CD4-positive, alpha-beta T cell treated with Interleukin-15 for 1 hour (primary cell): ENCODE measurements at regions not wholly inside any gene's neighbourhood (a gene's known extent, or its start where the extent isn't known, plus 50 kb on each side); places are given as distances from the start of the nearest gene placed in this dataset.

Experiments used
- DNase-seq: peaks from one replicate; pipeline ENCODE4 v3.0.0-alpha.2; 2020

DNA sequence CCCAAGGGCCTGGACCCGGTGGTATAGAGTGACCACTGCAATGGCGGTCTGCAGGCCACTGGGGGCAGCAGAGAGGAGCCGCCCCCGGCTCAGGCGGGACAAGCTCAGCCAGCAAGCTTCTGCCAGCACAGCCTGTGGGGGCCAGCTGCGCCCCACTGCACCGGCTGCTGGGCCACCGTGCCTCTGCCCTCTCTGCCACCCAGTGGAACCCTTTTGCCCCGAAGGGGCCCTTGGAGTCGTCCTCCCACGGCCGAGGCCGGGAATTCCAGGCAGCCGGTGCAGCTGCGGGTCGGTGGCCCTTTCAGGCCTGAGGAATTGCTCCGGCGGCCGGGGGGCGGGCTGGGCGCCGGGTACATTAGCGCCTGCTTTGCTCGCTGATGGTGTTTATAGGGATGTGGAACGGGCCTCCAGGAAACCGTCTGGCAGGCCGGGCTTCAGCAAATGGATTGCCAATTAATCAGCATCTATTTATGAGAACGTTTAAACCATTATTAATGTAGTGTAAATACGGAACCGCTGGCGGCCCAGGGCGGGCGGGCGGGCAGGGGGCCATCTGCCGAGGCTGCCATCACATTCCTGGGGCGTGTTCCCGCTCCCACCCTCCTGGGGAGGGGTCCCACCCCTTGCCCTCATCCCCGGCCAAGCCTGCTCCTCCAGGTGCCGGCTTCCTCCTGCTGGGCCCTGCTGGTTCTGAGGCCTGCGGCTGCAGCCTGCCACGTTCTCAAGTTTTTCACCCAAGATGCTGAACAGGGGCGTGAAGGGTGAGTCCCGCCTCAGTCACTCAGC, 127.4 kb downstream of the BARX1 start:
- DNase-seq = peak; percentile 21

DNA sequence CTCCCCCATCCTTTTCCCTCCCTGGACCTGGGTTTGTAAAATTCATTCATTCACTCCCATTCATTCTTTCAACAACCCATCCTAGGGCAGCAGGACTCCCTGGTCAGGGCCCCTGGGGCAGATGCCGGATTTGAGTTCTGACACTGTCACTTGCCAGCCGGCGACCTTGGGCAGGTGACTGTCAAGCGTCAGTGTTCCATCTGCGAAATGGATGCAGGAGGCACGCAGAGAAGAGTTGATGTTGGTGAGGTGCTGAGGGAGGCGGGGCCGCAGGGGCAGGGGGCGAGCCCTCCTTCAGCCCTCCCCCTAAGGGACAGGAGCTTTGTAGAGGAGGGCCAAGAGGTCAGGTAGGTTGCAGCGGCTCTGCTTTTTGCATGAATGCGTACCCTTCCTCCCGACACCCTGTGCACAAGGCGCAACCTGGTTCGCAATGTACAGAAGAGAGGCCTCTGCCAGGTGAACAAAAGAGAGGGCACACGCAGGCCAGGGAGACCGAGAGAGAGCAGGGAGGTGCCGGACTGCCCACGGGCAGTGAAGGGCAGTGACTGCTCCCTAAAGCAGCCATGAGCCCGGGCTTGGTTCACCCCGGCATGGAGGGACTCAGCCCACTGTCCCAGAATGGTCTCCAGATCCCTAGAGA, 128.1 kb downstream of the BARX1 start:
- DNase-seq = no peak

DNA sequence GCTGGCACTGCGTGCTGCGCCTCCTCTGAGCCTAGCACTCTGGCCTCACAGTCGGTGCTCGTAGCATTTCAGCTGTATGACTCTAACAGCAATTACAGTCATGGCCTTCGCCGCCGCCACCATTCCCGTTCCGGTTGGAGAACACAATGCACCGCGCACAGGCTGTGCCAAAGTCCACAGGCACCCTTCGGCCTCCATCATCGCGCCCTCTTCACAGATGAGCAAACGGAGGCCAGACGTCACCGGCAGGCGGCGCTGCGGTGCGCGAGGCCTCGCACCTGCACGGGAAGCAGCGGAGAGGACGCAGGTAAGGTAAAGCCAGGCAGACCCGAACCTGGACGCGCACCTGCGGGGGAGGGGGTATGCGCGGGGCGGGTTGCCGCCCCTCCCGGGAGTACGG, 128.9 kb downstream of the BARX1 start:
- DNase-seq = peak; percentile 17

DNA sequence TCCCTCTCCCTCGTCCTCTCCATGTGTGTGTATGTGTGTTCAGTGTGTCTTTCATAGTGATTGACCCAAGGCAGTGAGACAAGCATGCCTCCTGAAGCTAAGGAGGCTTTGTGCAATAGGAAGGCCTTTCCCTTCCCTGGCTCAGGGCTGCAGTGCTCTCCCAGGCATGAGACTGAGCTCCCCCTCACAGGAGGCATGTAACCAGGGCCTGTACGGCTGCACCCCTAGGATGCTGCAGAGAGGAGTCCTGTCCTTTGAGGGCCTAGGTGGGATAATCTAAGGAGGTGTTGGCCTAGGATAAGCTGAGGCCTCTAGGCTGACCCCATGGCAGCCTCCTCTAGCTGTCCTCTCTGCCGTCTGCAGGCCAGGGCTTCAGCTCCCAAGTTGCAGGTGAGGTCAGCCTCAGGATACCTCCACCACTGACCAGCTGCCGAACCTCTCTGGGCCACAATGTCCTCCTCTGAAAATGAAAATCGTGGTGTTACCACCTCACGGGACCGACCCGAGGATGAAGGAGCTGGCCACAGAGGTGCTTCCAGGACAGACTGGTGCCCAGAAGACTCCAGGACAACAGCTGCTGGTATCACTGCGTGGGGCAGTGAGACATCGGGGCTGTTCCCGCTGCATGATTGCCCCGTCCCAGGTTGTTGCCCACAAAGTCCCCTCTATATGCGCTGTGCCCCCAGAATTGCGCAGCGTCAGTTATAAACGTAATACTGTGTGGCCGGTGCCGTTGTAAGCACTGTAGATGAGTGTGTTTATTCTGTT, 129.6 kb downstream of the BARX1 start:
- DNase-seq = no peak

DNA sequence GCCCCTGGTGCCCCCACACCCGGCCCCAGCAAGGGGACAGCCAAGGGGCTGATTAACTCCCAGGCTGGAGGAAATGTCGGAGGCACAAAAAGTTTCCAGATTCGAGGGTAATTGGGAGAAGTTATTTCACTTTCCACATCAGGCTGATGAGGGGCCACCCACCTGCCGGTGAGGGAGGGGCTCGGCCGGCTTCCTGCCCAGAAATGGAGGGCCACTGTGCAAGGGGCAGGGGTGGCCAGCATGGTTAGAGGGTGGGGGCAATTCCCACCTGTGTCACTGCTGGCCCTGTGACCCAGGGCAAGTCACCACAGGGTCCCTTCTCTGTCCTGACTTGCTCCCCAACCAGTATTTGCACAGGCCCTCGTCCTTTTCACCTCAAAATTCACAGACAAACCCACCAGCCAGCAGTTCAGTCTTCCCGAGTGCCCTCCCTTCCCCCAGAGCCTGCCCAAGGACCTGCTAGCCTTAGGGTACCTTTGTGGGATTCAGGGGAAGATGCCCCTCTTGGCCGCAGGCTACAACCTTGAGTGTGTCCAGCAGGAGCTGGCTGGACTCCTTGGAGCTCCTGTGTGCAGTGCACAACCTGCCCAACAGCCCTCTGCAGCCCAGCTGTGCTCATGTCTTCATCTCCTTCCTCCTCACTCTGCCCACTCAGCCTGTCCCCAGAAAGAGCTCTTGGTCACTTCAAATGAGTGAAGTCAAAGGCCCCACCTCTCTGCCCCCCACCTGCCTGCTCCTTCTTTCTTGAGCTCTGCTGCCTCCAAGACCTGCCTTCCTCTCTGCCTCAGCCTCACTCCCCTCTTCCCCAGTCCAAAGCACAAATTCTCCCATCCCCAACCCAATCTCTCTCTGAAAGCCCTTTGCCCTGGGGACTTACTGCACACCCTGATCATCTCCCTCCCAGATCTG, 130.5 kb downstream of the BARX1 start:
- no peak for DNase-seq

DNA sequence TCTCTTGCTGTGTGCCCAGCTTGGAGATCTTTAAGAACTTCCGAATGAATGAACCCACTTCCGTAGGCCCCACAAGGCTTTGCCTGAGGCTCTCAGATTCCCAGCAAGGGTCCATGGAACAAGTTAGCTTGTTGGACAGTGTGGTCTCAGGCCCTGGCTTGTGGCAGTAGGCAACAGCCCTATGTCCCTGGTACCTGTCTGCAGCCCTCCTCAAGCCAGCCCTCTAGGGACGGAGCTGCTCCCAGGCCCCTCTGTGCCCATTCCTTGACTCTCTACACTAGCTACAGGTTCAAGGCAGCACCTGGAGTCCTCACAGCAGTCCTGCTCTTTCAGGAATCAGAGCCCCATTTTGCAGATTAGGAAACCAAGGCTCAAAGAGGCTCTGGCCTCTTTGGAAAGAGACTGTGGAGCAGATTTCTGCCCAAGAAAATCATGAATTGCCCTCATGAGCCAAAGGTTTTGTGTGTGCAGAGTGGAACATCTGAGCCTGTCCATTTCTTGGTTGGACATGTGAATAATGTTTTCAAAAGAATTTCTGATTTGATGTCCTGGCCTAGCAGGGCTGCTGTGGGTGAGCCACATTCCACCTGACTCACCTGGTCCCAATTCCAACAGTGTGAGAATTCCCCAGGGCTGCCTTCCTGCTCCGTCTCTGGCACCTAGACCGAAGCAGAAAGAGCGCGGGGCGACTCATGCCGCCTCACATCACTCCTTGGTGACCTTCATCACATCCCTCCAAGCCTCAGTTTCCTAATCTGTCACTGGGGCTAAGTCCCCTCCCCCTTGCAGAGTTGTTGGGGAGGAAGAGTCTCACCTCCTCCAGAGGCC, 131.7 kb downstream of the BARX1 start:
- DNase-seq = no peak

DNA sequence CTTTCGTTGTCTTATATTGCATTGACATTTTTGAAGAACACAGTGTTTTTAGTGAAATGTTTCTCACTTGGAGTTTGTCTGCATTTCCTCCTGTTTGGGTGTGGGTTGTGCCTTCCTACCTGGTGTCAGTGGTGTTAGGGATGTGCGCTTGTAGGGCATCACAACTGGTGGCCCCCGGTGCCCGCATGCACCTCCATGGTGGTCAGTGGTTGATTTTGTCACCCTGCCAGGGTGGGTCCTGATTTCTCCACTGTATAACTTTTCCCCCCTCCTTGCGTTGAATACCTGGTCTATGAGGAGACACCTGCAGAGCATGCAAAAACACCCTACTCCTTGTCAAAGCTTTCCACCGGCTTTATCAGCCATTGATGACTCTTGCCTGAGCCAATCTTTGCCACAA, 132.9 kb downstream of the BARX1 start:
- DNase-seq = no peak

DNA sequence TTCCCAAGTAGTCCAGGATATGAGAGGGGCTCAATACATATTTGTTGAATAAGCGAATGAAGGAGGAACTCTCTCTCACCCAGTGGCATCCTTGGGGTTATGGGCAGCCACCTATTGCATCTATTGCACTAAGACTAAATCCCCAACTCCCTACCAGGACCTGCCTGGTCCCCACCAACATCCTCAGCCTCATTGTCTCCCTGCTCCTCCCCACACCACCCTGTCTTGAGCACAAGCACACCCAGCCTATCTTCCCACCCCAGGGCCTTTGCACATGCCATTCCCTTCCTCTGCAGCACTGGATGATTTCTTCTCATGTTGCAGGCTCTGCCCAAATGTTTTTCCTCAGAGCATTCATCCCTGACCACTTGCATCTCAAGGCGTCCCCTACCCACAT, 133.8 kb downstream of the BARX1 start:
- no peak for DNase-seq

DNA sequence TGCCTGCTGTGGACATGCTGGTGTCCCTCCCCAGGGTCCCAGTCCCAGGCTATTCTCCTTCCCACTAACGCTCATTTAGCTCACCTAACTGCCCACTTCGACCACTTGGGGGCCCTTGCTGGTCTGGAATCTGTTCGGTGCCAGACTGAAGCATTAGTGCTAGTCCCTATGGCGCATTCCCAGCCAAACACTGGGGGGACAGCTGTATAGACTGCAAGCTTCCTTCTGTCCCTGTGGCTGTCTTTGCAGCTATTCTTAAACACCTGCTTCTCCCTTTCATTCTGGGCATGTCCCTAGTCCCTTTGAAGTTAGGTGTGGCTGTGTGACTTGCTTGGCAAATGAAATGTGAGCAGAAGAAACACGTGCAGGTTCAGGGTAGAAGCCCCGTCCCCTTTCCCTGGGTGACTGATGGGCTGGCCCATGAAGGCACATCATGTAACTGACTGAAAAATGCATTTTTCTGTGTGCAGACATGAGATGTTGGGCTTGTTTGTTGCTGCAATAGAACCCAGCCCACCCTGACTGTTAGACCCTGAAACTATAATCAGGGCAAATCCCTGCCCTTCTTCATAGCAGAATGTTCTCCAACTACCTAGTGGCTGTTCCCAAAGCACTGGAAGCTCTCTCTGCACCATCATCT, 134.4 kb downstream of the BARX1 start:
- no peak for DNase-seq

DNA sequence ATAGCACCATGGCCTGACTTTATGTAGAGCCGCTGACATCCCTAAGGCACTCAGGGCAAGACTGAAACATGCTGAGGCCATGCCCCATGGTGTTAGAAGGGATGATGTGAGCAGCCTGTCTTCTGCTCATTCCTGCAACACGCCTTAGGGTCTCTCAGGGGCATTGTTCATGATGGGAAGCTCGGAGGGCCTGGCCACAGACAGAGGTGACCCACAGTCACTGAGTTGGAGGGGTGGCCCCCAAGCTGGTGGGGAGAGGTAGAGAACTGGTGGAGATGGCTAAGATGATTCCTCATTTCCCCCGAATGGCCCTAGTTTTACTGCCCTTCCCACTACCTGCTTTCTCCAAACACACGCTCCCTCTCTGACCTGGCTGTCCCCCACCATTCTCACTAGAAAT, 135.2 kb downstream of the BARX1 start:
- DNase-seq = no peak

DNA sequence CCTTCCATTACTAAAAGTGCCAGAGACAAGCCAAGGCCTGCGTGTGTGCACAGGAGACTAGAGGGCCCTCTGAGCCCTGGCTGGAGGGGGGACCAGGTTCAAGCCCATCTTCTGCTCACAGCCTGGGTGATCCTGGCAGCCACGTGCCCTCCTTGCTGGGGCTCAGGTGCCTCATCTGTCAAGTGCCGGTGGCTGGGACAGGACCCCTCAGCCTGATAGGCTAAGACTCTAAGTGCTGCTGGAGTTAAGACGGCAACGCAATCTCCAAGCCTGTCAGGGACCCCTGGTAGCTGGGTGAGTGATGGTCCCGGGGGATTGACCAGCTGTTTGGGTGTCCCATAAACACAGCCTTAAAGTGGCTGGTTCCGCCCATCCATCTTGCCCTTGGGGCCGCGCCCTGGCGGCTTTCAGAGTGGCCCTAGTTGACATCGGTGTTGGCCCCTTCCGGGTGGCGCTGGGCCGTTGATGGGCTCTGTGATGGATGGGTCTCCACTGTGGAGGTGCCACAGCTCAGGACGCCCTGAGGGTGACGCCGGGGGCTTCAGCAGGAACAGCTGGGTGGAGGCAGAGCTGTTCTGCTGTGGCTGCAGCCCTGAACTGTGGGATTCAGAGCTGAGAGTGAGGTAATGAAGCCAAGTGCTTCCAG, 136.2 kb downstream of the BARX1 start:
- DNase-seq = peak; percentile 16

DNA sequence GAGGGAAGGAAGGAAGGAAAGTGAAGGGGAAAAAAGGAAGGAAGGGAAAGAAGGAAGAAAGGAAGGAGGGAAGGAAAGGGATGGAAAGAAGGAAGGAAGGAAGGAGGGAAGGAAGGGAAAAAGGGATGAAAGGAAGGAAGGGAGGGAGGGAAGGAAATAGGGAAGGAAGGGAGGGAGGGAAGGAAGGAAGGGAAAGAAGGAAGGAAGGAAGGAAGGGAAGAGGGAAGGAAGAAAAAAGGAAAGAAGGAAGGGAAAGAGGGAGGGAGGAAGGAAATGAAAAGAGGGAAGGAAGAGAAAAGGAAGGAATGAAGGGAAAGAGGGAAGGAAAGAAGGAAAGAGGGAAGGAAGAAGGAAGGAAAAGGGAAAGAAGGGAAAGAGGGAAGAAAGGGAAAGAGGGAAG, 136.9 kb downstream of the BARX1 start:
- no peak for DNase-seq

DNA sequence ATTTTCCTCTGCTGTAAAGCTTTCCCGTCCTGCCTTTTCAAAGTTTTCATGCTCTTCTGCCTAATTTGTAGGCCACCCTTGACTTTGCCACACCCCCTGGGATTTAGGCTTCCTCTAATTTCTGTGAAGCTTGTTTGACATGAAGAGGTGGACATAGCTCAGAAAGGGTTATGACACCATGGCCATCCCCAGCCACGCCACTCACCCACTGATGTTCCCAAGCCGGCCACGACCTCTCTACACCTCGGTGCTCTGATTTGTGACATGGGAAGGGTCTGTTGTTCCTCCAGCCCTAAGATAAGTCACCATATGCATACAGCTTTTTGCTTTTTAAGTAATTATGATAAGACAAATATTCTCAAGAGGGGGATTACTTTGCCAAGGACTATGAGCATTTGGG, 139.5 kb downstream of the BARX1 start:
- no peak for DNase-seq

DNA sequence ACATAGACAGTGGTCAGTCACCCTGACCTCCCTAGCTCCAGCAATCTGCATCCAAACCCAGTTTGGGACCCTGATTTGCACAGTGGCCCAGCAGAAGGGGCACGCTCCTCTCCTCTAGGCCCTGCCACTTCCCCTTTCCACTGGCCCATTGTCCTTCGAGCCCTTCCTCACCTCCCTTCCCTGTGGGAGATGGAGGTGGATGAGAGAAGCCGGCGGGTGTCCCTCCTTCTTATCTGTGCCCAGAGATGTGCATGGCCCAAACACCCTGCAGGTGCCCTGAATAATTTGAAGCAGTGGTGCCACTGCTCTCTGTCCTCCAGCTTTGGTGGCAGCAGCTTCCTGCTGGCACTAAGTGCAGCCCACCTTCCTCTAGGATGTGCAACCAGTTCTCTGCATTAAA, 140.0 kb downstream of the BARX1 start:
- no peak for DNase-seq

DNA sequence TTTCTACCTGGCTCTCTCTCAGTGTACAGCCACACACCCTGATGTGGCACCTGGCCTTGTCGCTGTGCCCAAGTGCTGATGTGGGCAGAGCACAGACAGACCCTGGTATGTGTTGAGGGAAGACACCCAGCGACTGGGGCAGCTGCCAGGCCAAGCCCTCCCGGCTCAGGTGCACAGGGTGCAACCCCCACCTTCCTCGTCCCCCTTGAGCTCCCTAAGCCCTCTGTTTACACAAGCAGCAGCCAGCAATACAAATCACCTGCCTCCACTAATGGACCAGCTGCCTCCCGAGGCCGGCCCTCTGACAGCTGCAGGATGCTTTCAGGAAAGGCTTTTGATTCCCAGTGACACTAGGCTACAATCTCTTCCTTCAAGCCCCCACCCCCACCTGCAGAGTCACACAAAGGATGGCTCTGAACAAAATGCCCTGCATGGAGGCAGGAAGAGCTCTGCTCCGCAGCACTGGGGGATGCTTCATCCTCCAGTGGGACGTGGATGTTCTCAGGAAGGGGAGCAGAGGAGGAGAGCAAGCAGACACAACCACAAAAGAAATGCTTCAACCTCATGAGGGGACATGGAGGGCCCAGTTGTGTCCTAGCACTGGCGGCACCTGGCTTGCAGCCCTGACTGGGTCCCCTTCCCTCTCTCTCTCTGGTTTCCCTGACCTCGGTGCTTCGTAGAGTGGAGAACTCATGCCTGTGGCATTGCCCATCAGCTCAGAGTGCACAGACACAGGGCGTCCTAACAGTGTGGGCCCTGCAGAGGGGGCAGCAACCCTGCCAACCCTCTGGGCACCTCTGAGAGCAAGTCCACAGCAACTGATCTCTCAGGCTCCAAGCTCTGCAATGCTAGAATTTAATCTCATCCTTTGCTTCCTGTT, 140.8 kb downstream of the BARX1 start:
- no peak for DNase-seq

DNA sequence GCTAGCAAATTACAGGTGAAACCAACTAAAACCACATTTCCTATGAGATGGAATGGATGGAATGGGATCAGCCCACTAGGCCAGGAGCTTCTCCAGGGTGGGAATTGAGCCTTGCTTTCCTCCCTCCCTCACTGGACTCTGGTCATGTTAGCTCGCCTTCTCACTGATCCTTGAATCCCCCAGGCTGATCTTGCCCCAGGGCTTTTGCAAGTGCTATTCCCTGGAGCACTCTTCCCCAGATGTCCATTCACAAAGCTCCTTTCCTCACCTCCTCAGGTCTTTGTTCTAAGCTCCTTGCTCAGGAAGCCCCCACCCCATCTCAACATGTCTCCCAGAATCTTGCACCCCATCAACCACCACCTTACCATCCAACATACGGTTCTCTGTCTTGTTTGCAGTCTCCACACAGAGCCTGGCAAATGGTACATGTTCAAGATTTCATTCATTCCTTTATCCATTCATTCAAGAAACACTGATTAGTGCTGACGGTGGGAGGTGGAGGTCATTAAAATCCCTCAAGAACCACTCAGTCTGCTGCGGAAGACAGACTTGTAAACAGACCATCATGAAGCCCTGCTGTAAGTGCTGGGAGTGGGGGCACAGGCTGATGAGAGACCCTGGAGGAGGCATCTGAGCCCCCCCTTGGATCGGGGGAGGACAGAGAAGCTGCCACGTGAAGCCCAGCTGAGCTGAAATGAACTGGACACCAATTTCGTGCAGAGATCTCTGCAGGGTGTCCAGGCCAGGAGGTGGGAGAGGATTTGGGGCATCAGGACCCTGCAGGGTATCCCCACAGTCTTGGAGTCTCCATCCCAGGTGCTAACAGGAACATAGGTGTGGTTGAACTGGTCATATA, 141.7 kb downstream of the BARX1 start:
- no peak for DNase-seq

DNA sequence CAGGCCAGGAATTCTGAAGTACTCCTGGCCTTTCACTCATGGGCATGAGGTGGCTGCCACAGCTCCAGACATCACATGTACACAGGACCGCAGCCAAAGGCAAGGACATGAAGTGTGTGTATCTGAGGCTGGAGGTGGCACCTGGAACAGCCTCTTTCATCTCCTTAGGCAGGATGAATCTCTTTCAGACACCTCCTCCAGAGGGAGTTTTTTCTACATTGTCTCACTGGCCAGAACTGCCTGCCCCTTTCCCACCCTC, 142.8 kb downstream of the BARX1 start:
- DNase-seq = no peak

DNA sequence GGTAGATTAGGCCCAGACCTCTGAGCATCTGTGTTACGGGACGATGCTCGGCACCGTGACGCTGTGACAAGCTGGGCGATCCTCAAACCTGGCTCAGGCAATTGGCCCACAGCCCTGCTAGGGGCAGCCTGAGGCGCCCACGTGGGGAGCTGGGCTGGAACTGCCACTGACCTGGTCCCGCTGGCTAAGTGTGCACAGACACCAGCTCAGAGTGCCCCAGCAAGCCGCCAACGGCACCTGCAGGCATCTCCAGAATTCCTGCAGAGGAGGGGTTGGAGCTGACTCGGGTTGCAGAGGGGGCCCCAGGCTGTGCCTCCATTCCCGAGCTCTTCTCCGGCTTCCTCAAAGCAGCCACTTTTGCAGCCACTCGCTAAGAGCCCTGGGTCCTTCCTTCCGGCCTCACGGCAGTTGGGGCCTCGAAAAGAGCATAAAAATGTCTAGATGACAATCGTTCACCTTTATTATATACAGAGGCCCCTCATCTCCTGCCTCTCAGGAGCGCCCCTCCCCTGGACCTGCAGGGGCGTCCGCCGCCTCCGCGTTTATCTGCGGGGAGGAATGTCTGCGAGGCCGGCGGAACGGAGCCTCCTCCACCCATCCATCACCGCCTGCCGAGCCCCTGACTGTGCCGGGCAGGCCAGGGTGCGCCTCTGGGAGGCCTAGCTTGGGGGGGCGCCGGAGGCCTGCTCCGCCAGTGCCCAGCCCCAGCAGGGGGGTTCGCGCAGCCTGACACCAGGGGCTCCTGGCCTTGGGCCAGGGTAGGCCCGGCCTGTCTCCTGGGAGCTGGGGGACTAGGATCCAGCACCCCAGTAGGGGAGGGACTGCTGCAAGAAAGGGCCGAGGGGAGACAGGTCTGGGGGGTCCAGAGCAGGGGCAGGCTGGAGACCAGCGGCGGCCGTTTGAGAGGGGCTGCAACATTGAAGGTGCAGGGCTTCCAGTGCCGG, 144.9 kb downstream of the BARX1 start:
- DNase-seq = no peak
